ENCODE measurements at regions not wholly inside any gene's neighbourhood (a gene's known extent, or its start where the extent isn't known, plus 50 kb on each side); places are given as distances from the start of the nearest gene placed in this dataset.
"Not testable (repeated sequence)": the region's sequence is repeated elsewhere in the genome, so short reads cannot be mapped to it uniquely, and the experiment has no call there.

DNA sequence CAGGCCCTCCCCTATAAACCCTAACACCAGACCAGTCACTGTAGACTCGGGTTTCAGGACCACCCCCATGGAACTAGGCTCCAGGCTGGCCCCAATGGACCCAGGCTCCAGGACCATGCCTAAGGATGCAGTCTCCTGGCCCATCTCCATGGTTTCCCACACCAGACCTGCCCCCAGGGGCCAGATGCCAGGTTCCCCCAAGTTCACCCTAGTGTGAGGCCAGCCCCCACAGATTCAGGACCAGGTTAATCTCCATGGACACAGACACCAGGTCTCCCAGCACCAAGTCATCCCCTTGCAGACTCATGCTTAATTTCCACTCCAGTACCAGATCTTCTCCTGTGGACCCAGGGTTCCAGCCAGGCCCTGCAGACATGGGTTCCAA lies 103.8 kb upstream of the LANCL2 start:
- no peak for DNase-seq (ENCODE audit: low read depth)

GRCh38 chr7:55265328-55265727 lies 99.8 kb upstream of the LANCL2 start:
- DNase-seq (ENCODE audit: low read depth) = not testable (repeated sequence)

- DNase-seq (ENCODE audit: low read depth) = no peak
These were observed 99.1 kb upstream of the LANCL2 start for GRCh38 chr7:55265836-55266642.

GRCh38 chr7:55271069-55271626 lies 94.0 kb upstream of the LANCL2 start:
- no peak for DNase-seq (ENCODE audit: low read depth)

DNA sequence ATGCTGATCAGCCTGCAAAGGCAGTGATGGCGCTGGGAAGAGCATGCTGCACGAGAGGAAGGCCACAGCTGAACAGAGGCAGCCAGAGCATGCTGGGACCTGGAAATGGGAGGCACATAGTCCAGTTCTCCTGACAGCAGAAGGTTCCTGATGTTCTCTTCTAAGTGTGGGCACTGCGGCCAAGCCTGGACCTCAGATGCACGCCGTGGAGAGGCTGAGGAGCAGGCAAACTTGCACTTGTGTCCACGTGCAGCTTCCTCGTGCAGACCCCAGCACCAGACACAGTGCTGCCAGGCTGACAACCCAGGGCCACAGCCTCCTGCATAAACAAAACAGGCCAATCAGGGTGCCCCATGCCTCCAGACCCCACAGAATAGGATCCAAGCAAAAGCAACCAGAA lies 93.5 kb upstream of the LANCL2 start:
- no peak for DNase-seq (ENCODE audit: low read depth)

GRCh38 chr7:55272328-55272727 lies 92.8 kb upstream of the LANCL2 start:
- no peak for DNase-seq (ENCODE audit: low read depth)

- DNase-seq (ENCODE audit: low read depth) = no peak
These were observed 91.8 kb upstream of the LANCL2 start for GRCh38 chr7:55273186-55273980.

- DNase-seq (ENCODE audit: low read depth) = no peak
These were observed 91.0 kb upstream of the LANCL2 start for GRCh38 chr7:55274156-55274555.

GRCh38 chr7:55275291-55276200 lies 89.6 kb upstream of the LANCL2 start:
- DNase-seq (ENCODE audit: low read depth) = no peak

GRCh38 chr7:55276572-55277295 lies 88.4 kb upstream of the LANCL2 start:
- DNase-seq (ENCODE audit: low read depth) = no peak

DNA sequence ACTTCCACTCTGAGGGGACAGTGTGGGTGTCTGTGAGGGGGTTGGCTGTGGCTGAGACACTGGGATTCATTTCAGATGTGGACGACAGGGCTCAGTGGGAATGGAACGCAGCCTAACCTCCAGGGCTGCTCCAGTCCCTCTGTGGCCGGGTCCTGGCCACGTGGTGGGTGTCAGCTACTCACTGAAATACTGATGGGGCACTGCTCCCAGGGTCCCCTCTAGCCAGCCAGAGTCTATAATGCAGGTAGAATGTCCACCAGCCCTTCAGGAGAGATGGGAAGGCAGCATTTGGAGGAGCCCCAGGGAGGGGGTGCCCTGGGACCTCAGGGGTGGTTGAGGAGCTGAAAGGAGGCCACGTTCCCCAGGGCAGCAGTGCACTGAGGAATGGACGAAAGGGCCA lies 87.2 kb upstream of the LANCL2 start:
- no peak for DNase-seq (ENCODE audit: low read depth)

DNA sequence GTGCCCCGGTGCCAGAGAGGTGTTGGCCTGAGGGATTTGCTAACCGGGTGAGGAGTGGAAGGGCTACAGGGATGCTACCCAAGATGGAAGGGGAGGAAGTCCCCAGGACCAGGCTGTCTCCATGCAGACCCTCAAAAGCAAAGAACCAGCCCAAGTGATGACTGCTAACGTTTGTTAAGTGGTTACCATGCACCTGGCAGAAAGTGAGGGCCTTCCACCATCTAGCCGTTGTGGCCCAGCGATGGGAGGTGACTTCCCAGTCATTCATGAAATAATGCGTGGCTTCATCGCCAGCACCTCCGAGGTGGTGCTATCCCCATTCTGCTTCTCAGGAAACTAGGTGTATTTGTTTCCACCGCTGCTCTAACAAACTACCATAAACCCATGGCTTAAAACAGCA lies 86.8 kb upstream of the LANCL2 start:
- no peak for DNase-seq (ENCODE audit: low read depth)

DNA sequence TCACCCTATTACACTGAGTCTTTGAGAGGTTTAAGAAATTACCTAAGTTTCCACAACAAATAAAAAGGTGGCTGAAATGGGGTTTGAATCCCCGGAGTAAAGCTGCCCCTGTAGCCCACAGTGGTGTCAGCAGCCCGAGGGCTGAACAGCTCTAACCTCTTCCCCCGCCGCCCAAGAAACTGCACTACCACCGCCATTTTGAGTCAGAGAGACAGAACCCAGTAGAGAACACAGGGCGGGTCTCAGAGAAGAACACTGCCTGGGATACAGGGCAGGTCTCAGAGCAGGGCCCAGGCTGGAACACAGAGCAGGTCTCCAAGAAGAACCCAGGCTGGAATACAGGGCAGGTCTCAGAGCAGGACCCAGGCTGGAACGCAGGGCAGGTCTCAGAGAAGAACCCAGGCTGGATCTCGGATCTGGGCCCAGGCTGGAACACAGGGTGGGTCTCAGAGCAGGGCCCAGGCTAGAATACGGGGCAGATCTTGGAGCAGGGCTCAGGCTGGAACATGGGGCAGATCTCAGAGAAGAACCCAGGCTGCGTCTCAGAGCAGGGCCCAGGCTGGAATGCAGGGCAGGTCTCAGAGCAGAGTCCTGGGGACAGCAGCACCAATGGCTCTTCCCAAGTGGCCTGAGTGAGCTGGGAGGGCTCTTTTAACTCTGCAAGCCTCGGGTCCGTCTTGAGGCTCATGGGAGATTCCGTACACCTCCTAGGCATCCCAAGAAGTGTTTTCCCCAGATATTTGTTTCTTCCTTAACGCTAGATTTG lies 85.9 kb upstream of the LANCL2 start:
- DNase-seq (ENCODE audit: low read depth) = no peak

- DNase-seq (ENCODE audit: low read depth) = peak; percentile 18
These were observed 85.1 kb upstream of the LANCL2 start for GRCh38 chr7:55280031-55280454.

DNA sequence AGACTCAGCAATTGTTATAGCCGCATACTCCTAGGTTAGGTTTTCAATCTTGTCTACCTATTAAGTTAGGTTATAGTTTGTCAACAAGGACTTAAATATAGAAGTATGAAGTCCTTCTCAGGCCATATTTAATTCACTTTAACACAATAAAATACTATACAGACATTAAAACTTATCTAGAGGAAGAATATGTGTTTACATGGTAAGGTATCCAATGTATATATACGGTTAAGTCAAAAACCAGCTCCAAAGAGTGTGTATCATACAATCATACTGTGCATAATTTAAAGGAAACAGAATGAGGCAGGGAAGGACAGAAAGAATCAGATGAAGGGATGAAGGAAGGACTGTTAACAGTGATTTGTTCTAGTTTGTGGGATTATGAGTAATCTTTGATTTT lies 79.5 kb upstream of the LANCL2 start:
- no peak for DNase-seq (ENCODE audit: low read depth)

DNA sequence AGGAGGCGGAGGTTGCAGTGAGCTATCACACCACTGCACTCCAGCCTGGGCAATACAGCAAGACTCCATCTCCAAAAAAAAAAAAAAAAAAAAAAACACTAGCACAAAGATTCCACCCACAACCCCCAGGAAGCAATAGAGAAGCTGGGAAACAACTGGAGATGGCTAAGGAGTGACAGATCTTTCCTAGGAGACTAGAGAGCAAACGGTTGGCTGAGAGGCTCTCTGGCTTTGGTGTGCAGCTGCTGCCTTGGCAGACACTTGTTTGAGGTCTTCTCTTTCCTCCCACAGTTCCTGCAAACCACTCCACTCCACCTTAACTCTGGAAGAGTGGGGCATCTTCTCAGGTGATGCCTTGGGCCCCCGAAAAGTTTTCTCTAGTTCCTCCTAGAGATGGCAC lies 78.5 kb upstream of the LANCL2 start:
- DNase-seq (ENCODE audit: low read depth) = no peak

- no peak for DNase-seq (ENCODE audit: low read depth)
These were observed 76.9 kb upstream of the LANCL2 start for GRCh38 chr7:55288070-55288824.

GRCh38 chr7:55296070-55296469 lies 69.1 kb upstream of the LANCL2 start:
- DNase-seq (ENCODE audit: low read depth) = no peak

- DNase-seq (ENCODE audit: low read depth) = no peak
These were observed 65.7 kb upstream of the LANCL2 start for GRCh38 chr7:55299273-55299967.

Data from stimulated activated CD8-positive, alpha-beta memory T cell treated with anti-CD3 and anti-CD28 coated beads, Interleukin-12 subunit alpha, Interleukin-12 subunit beta, amount 100 ng/mL, for 4 hours (primary cell).